Neural cell (in vitro differentiated cells): ENCODE measurements at regions not wholly inside any gene's neighbourhood (a gene's known extent, or its start where the extent isn't known, plus 50 kb on each side); places are given as distances from the start of the nearest gene placed in this dataset.

Experiments
- H2AFZ ChIP-seq: fragments of 200-600, 300-800 bp; sonication (generic), shearing (Covaris generic); 2 replicates; pipeline ENCODE4 v1.6.0; 2014; ENCODE audit warnings: low read depth, mild to moderate bottlenecking, antibody characterized with exemption, low read length, moderate library complexity
- H3F3A ChIP-seq: fragments of 200-600 bp; shearing (Covaris generic); 2 replicates; pipeline ENCODE4 v1.6.1; 2016; ENCODE audit warnings: mild to moderate bottlenecking, moderate library complexity, mixed read lengths, antibody characterized with exemption, low read length; ENCODE audit not compliant: insufficient read depth, poor library complexity, severe bottlenecking
- H3K27ac ChIP-seq: fragments of 200-600, 300-800 bp; sonication (generic), shearing (Covaris generic); 2 replicates; pipeline ENCODE4 v1.5.1; 2014; ENCODE audit warnings: mild to moderate bottlenecking, low read length, moderate library complexity
- H3K27me3 ChIP-seq: fragments of 300-800, 200-600 bp; sonication (generic), shearing (Covaris generic); 2 replicates; pipeline ENCODE4 v1.6.0; 2014; ENCODE audit warnings: mild to moderate bottlenecking, low read depth, low read length, moderate library complexity; ENCODE audit not compliant: insufficient read depth
- H3K36me3 ChIP-seq: fragments of 300-800, 200-600 bp; sonication (generic), shearing (Covaris generic); 2 replicates; pipeline ENCODE4 v1.5.1; 2014; ENCODE audit warnings: mild to moderate bottlenecking, antibody characterized with exemption, low read length, moderate library complexity; ENCODE audit not compliant: insufficient read depth
- H3K4me2 ChIP-seq: fragments of 300-800, 200-600 bp; sonication (generic), shearing (Covaris generic); 2 replicates; pipeline ENCODE4 v1.6.0; 2014; ENCODE audit warnings: mild to moderate bottlenecking, low read length
- H3K4me3 ChIP-seq: fragments of 300-800, 200-600 bp; sonication (generic), shearing (Covaris generic); 2 replicates; pipeline ENCODE4 v1.5.1; 2014; ENCODE audit warnings: mild to moderate bottlenecking, low read length, moderate library complexity
- H3K79me2 ChIP-seq: fragments of 200-600 bp; shearing (Covaris generic); replicated peaks from 2 replicates; pipeline ENCODE4 v1.6.0; 2014; ENCODE audit warnings: mild to moderate bottlenecking, low read length, moderate library complexity; ENCODE audit not compliant: insufficient read depth
- H3K9ac ChIP-seq: fragments of 300-800, 200-600 bp; sonication (generic), shearing (Covaris generic); 2 replicates; pipeline ENCODE4 v1.6.1; 2016; ENCODE audit warnings: mild to moderate bottlenecking, low read length, mixed read lengths
- H3K9me2 ChIP-seq: fragments of 200-600 bp; shearing (Covaris generic); 2 replicates; pipeline ENCODE4 v1.6.1; 2016; ENCODE audit warnings: mild to moderate bottlenecking, low read length, mixed read lengths; ENCODE audit not compliant: insufficient read depth
- H3K9me3 ChIP-seq: fragments of 200-600, 300-800 bp; sonication (generic), shearing (Covaris generic); 2 replicates; pipeline ENCODE4 v1.6.1; 2016; ENCODE audit warnings: mild to moderate bottlenecking, mixed run types, low read length, moderate library complexity, mixed read lengths
- H4K20me1 ChIP-seq: fragments of 200-600 bp; shearing (Covaris generic); 2 replicates; pipeline ENCODE4 v1.6.1; 2016; ENCODE audit warnings: mild to moderate bottlenecking, mixed run types; ENCODE audit not compliant: insufficient read depth
- CTCF ChIP-seq: fragments of 450-650 bp; IDR thresholded peaks from 2 replicates; pipeline ENCODE4 v1.5.1; 2014; ENCODE audit warnings: antibody characterized with exemption, mild to moderate bottlenecking, moderate library complexity; ENCODE audit not compliant: poor library complexity, severe bottlenecking
- EP300 ChIP-seq: fragments of 450-650 bp; conservative IDR thresholded peaks from 2 replicates; pipeline ENCODE4 v1.6.1; 2014; ENCODE audit warnings: antibody characterized with exemption, mild to moderate bottlenecking, moderate library complexity; ENCODE audit not compliant: poor library complexity, severe bottlenecking
- EZH2 ChIP-seq: fragments of 200-600, 300-800 bp; shearing (Covaris generic), sonication (generic); IDR thresholded peaks from 2 replicates; pipeline ENCODE4 v1.6.1; 2014; ENCODE audit warnings: antibody characterized with exemption, low read length, borderline replicate concordance, mild to moderate bottlenecking; ENCODE audit not compliant: insufficient read depth, poor library complexity, severe bottlenecking
- MXI1 ChIP-seq: fragments of 450-650 bp; conservative IDR thresholded peaks from 2 replicates; pipeline ENCODE4 v1.6.1; 2014; ENCODE audit warnings: antibody characterized with exemption, mild to moderate bottlenecking; ENCODE audit not compliant: poor library complexity, severe bottlenecking
- POLR2AphosphoS5 ChIP-seq: IDR thresholded peaks from 2 replicates; pipeline ENCODE4 v1.6.1; 2012
- RAD21 ChIP-seq: fragments of 450-650 bp; conservative IDR thresholded peaks from 2 replicates; pipeline ENCODE4 v1.6.1; 2014; ENCODE audit warnings: antibody characterized with exemption, mild to moderate bottlenecking, moderate library complexity
- SMC3 ChIP-seq: fragments of 450-650 bp; conservative IDR thresholded peaks from 2 replicates; pipeline ENCODE4 v1.6.1; 2014; ENCODE audit warnings: antibody characterized with exemption, mild to moderate bottlenecking, moderate library complexity; ENCODE audit not compliant: poor library complexity
- TAF1 ChIP-seq: IDR thresholded peaks from 2 replicates; pipeline ENCODE4 v1.6.1; 2012; ENCODE audit warnings: low read depth
- TF ChIP-seq, protein P1 (sequence below): IDR thresholded peaks from 2 replicates; pipeline ENCODE4 v1.6.1; 2012; ENCODE audit warnings: borderline replicate concordance

DNA sequence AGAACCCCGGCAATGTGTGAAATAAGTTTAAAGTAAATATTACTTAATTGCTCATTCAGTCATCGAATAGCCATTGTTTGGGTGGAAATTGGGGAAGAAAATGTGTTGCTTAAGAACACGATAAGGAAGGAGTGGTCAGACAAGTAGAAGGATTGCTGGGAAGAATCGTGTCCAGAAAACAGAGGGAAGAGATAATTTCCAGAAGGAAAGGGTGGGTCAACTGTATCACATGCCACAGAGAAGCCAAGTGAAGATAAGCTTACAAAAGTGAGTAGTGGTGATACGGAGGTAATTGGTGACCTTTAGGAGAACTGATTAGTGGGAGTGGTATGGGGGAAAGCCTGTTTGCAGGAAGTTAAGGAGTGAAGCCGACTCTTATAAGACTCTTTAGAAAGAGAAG lies 306.2 kb downstream of the SOX4 start:
- H3K79me2 ChIP-seq = no peaks in the 10 kb centered on the region
- H3K4me3 ChIP-seq = no peak overlapping the region
- no peak overlapping the region for H2AFZ ChIP-seq
- no peak overlapping the region for H3K4me2 ChIP-seq
- H3F3A ChIP-seq = no peaks in the 10 kb centered on the region
- no peak overlapping the region for H3K27ac ChIP-seq
- no peaks in the 10 kb centered on the region for H3K36me3 ChIP-seq
- no peaks in the 10 kb centered on the region for H3K9me2 ChIP-seq
- TF ChIP-seq MXI1 (no peak), TAF1 (no peak), SMC3 (no peak), POLR2AphosphoS5 (no peak), EP300 (no peak), EZH2 (no peak), RAD21 (no peak), CTCF (no peak)
- TF ChIP-seq, protein P1, sequence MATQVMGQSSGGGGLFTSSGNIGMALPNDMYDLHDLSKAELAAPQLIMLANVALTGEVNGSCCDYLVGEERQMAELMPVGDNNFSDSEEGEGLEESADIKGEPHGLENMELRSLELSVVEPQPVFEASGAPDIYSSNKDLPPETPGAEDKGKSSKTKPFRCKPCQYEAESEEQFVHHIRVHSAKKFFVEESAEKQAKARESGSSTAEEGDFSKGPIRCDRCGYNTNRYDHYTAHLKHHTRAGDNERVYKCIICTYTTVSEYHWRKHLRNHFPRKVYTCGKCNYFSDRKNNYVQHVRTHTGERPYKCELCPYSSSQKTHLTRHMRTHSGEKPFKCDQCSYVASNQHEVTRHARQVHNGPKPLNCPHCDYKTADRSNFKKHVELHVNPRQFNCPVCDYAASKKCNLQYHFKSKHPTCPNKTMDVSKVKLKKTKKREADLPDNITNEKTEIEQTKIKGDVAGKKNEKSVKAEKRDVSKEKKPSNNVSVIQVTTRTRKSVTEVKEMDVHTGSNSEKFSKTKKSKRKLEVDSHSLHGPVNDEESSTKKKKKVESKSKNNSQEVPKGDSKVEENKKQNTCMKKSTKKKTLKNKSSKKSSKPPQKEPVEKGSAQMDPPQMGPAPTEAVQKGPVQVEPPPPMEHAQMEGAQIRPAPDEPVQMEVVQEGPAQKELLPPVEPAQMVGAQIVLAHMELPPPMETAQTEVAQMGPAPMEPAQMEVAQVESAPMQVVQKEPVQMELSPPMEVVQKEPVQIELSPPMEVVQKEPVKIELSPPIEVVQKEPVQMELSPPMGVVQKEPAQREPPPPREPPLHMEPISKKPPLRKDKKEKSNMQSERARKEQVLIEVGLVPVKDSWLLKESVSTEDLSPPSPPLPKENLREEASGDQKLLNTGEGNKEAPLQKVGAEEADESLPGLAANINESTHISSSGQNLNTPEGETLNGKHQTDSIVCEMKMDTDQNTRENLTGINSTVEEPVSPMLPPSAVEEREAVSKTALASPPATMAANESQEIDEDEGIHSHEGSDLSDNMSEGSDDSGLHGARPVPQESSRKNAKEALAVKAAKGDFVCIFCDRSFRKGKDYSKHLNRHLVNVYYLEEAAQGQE = no peak
- no peak overlapping the region for H3K9ac ChIP-seq
- no peaks in the 10 kb centered on the region for H3K9me3 ChIP-seq
- H3K27me3 ChIP-seq = no peaks in the 10 kb centered on the region
- H4K20me1 ChIP-seq = no peaks in the 10 kb centered on the region

DNA sequence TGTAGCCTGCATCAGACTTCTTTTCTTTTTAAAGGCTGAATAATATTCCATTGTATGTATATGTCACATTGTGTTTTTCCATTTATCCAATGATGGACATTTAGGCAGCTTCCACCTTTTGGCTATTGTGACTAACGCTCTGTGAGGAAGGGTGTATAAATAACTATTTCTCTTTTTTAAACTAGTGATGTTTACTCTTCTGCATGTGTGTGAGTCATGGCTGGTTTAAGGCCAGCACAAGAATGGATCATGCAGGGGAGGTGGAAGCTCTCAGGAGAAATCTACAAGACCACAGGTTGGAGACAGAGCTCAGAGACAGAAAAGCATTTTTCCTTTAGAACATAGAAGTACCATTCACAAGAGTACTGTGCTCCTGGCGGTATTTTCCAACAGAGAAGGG lies 307.2 kb downstream of the SOX4 start:
- Histone ChIP-seq H3K27ac (no peak overlapping the region), H3K4me2 (no peak overlapping the region), H3F3A (no peaks in the 10 kb centered on the region), H2AFZ (no peak overlapping the region), H3K4me3 (no peak overlapping the region), H3K9me3 (no peaks in the 10 kb centered on the region), H3K79me2 (no peaks in the 10 kb centered on the region), H3K9me2 (no peaks in the 10 kb centered on the region), H3K9ac (no peak overlapping the region), H4K20me1 (no peaks in the 10 kb centered on the region), H3K36me3 (no peaks in the 10 kb centered on the region), H3K27me3 (no peaks in the 10 kb centered on the region)
- no peak for TF ChIP-seq SMC3
- TF ChIP-seq, protein P1 = no peak
- TF ChIP-seq RAD21 = no peak
- TF ChIP-seq EZH2 = no peak
- TF ChIP-seq CTCF = no peak
- no peak for TF ChIP-seq EP300
- TF ChIP-seq TAF1 = no peak
- TF ChIP-seq POLR2AphosphoS5 = no peak
- no peak for TF ChIP-seq MXI1
